ENCODE measurements at regions not wholly inside any gene's neighbourhood (a gene's known extent, or its start where the extent isn't known, plus 50 kb on each side); places are given as distances from the start of the nearest gene placed in this dataset.

DNA sequence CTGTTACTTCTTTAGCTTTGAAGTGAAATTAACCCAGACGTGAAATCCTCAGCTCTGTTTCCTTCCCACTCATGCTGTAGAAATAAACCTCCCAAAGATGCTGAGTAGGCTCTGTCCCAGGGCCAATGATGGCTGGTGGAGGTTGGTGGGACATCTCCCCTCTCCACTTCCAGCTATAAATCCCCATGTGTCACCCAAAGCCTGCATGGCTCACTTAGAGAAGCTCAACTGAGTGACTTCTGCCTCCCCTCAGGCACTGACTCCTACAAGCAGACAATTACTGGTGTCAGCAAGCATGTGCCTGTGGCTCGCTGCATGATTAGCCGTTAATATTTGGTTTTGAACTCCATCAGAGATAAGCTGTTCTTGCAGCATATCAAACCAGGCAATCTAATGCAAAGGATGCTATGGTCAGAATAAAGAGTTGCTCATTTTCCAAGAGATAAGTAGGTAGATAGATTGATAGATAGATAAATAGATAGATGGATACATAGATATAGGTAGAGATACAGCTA, 569.5 kb upstream of the WWC1 start:
- ChIA-PET POLR2A (no interaction called here), CTCF (interaction anchor here (1.0 to 2.9 kb wide), 12 partner anchors 8 to 517 kb away, joined by 3 to 17 read pairs (median 4); no protein-coding TSS in a partner anchor)
- DNase-seq (ENCODE audit: extremely low spot score) = no peak
- TF ChIP-seq, protein P1, sequence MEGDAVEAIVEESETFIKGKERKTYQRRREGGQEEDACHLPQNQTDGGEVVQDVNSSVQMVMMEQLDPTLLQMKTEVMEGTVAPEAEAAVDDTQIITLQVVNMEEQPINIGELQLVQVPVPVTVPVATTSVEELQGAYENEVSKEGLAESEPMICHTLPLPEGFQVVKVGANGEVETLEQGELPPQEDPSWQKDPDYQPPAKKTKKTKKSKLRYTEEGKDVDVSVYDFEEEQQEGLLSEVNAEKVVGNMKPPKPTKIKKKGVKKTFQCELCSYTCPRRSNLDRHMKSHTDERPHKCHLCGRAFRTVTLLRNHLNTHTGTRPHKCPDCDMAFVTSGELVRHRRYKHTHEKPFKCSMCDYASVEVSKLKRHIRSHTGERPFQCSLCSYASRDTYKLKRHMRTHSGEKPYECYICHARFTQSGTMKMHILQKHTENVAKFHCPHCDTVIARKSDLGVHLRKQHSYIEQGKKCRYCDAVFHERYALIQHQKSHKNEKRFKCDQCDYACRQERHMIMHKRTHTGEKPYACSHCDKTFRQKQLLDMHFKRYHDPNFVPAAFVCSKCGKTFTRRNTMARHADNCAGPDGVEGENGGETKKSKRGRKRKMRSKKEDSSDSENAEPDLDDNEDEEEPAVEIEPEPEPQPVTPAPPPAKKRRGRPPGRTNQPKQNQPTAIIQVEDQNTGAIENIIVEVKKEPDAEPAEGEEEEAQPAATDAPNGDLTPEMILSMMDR (IDR thresholded peaks at IDR 0.05; ENCODE audit: control extremely low read depth, extremely low read depth, low read depth, missing control alignments) = no peak

DNA sequence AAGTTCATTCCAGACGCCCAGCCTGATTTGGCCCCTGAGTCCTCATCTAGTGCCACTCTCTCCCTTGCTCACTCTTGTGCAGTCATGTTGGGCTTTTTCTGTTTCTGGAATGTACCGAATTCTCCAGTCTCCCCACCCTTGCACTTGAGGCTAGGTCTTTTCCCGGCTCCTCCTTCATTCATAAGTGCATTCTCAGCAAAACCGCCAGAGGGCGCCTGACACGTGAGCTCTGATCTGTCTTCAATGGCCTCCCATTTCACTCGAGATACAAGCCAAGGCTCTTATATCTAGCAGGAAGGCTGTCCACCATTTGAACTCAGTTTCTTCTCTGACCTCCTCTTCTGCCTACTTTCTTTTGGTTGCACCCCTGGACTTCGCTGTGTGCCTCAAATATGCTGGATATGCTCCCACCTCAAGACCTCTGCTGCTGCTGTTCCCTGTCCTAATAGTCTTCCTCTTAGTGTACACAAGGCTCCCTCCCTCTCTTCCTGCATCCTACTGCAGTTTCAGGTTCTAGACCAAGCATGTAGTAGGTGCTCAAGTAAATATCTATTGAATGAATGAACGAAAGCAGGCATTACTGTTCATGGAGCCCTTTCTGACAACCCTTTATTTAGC, 568.1 kb upstream of the WWC1 start:
- POLR2A ChIA-PET = no interaction called here

DNA sequence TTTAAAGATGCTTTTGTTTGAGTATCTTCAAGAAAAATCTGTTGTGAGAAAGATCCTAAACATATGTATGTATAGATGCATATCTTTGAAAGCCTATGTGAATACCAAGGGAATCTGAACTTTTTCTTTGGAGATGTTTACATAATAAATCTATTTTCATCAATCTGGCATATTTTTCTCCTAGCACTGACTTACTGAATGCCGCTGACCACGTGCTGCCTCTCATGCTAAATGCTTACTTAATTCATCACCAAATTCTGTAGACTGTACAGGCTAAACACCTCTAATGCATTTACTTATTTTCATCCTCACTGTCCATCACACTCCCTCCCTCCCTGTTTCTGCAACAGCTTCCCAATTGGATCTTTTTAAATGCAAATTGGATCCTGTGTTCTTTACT, 566.2 kb upstream of the WWC1 start:
- TF ChIP-seq, protein P1 (IDR thresholded peaks at IDR 0.05; ENCODE audit: control extremely low read depth, extremely low read depth, low read depth, missing control alignments) = no peak
- ChIA-PET POLR2A (no interaction called here), CTCF (interaction anchor here (1.1 to 2.2 kb wide), 2 partner anchors 352 to 495 kb away, joined by 3 to 14 read pairs; no protein-coding TSS in a partner anchor)
- no peak for DNase-seq (ENCODE audit: extremely low spot score)

More for the DNA sequence above, 568.1 kb upstream of the WWC1 start:
- DNase-seq (ENCODE audit: extremely low spot score) = peak; percentile 70
- CTCF ChIA-PET = interaction anchor here (0.6 to 2.9 kb wide), 17 partner anchors 8 to 516 kb away, joined by 3 to 17 read pairs (median 4); no protein-coding TSS in a partner anchor
- TF ChIP-seq, protein P1 (IDR thresholded peaks at IDR 0.05; ENCODE audit: control extremely low read depth, extremely low read depth, low read depth, missing control alignments) = peak; percentile 79

DNA sequence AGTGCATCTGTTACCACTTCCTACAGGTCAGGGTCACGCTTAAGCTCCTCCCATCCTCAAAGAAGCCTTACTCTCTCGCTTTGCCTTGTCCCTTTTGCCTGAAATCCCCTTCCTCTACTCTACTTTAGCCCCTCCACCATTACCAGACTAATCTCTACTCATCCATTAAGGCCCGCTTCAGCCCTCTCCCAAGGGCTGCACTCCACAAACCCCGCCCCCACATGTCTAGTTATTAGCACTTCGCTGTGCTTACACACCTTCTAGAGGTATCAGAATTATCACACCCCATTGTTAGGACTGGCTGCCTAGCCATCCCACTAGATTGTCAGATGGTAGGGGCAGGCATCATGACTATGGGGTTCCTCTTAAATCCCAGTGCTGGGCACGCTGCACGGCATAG, 565.7 kb upstream of the WWC1 start:
- ChIA-PET CTCF (interaction anchor here (1.1 to 2.2 kb wide), 3 partner anchors 16 to 494 kb away, joined by 3 to 14 read pairs (median 6); no protein-coding TSS in a partner anchor), POLR2A (no interaction called here)
- TF ChIP-seq, protein P1 (IDR thresholded peaks at IDR 0.05; ENCODE audit: control extremely low read depth, extremely low read depth, low read depth, missing control alignments) = no peak
- DNase-seq (ENCODE audit: extremely low spot score) = no peak

DNA sequence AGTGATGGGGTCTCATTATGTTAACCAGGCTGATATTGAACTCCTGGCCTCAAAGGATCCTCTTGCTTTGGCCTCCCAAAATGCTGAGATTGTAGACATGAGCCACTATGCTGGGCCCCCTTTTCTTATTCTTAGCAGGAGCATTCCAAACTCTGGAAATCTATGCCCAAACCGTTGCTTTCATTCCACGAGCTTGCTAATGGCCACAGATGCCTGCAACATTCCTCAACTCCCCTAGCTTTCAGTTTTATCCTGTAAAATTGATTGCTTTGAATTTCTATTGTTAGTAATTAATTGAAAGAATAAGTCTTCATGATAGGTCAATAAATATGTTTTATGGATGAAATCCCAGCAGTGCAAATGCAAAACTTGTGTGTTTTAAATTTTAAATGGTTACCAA, 564.8 kb upstream of the WWC1 start:
- CTCF ChIA-PET = interaction anchor here (1.5 to 2.2 kb wide), 2 partner anchors 15 to 494 kb away, joined by 6 to 14 read pairs; no protein-coding TSS in a partner anchor
- DNase-seq (ENCODE audit: extremely low spot score) = no peak
- POLR2A ChIA-PET = no interaction called here
- TF ChIP-seq, protein P1 (IDR thresholded peaks at IDR 0.05; ENCODE audit: control extremely low read depth, extremely low read depth, low read depth, missing control alignments) = no peak

DNA sequence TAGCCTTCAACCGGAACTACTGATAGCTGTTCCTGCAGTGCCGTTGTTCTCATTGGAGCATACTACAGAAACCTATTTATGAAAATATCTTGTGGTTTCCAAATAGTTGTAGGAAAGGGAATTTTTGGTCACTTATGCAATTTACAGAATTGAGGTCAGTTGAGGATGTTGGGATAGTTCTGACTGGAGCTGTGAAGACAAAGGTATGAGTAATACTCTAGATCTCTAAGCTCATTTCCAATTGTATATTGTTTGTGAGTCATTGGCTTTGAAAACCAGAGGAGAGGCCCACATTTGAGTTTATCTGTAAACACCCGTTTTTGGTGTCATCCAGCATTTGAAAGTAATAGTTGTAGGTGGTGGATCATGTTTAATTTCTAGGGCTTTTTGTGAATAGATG, 561.3 kb upstream of the WWC1 start:
- POLR2A ChIA-PET = no interaction called here
- no peak for DNase-seq (ENCODE audit: extremely low spot score)
- TF ChIP-seq, protein P1 (IDR thresholded peaks at IDR 0.05; ENCODE audit: control extremely low read depth, extremely low read depth, low read depth, missing control alignments) = no peak
- CTCF ChIA-PET = no interaction called here

Measured in GM10248 (cell line).